ENCODE measurements at regions not wholly inside any gene's neighbourhood (a gene's known extent, or its start where the extent isn't known, plus 50 kb on each side); places are given as distances from the start of the nearest gene placed in this dataset.

GRCh38 chr15:61700803-61701202, 359.4 kb downstream of the VPS13C start:
- H3K27ac ChIP-seq = no peak overlapping the region
- DNase-seq (ENCODE audit: low spot score in 2 of 2) = no peak
- no peaks in the 10 kb centered on the region for H3K4me1 ChIP-seq
- TF ChIP-seq POLR2A (IDR thresholded peaks at IDR 0.05) (no peak), EP300 (IDR thresholded peaks at IDR 0.05) (no peak), CTCF (IDR thresholded peaks at IDR 0.05) (no peak)
- 83% methylated on average over 6 of the region's 6 CpGs for WGBS, 2 donors
- no peaks in the 10 kb centered on the region for H3K27me3 ChIP-seq
- no peaks in the 10 kb centered on the region for H3K36me3 ChIP-seq
- peaks cover 0 to 5% (median 0%) of the 10 kb centered on the region in 4 donors for H3K9me3 ChIP-seq
- no peak overlapping the region for H3K4me3 ChIP-seq

- H3K27me3 ChIP-seq = no peaks in the 10 kb centered on the region
- WGBS, 2 donors = 86 to 90% methylated on average over 2 of the region's 2 CpGs
- no peak for DNase-seq (ENCODE audit: low spot score in 2 of 2)
- TF ChIP-seq POLR2A (IDR thresholded peaks at IDR 0.05) (no peak), CTCF (IDR thresholded peaks at IDR 0.05) (no peak), EP300 (IDR thresholded peaks at IDR 0.05) (no peak)
- H3K36me3 ChIP-seq = no peaks in the 10 kb centered on the region
- H3K4me1 ChIP-seq = no peaks in the 10 kb centered on the region
- H3K4me3 ChIP-seq = no peak overlapping the region
- H3K27ac ChIP-seq = no peak overlapping the region
- no peaks in the 10 kb centered on the region for H3K9me3 ChIP-seq
Observed at GRCh38 chr15:61697796-61698195, 362.5 kb downstream of the VPS13C start.

GRCh38 chr15:61689067-61689466, 371.2 kb downstream of the VPS13C start:
- Histone ChIP-seq H3K27ac (no peak overlapping the region), H3K27me3 (no peaks in the 10 kb centered on the region), H3K9me3 (peaks cover 0 to 4% (median 0%) of the 10 kb centered on the region in 4 donors), H3K36me3 (no peaks in the 10 kb centered on the region), H3K4me3 (no peak overlapping the region), H3K4me1 (no peaks in the 10 kb centered on the region)
- DNase-seq (ENCODE audit: low spot score in 2 of 2) = no peak
- 90 to 95% methylated on average over 5 of the region's 5 CpGs for WGBS, 2 donors
- no peak for TF ChIP-seq EP300 (IDR thresholded peaks at IDR 0.05)
- no peak for TF ChIP-seq POLR2A (IDR thresholded peaks at IDR 0.05)
- no peak for TF ChIP-seq CTCF (IDR thresholded peaks at IDR 0.05)

- DNase-seq (ENCODE audit: low spot score in 2 of 2) = no peak
- H3K9me3 ChIP-seq = peaks cover 0 to 5% (median 0%) of the 10 kb centered on the region in 4 donors
- no peak for TF ChIP-seq CTCF (IDR thresholded peaks at IDR 0.05)
- no peak for TF ChIP-seq EP300 (IDR thresholded peaks at IDR 0.05)
- no peak for TF ChIP-seq POLR2A (IDR thresholded peaks at IDR 0.05)
- H3K36me3 ChIP-seq = no peaks in the 10 kb centered on the region
- H3K27me3 ChIP-seq = no peaks in the 10 kb centered on the region
- no peaks in the 10 kb centered on the region for H3K4me1 ChIP-seq
- no peak overlapping the region for H3K4me3 ChIP-seq
- no peak overlapping the region for H3K27ac ChIP-seq
Observed at GRCh38 chr15:61687651-61688050, 372.6 kb downstream of the VPS13C start.

GRCh38 chr15:61687124-61687523, 373.1 kb downstream of the VPS13C start:
- WGBS, 2 donors = 55 to 61% methylated on average over 6 of the region's 6 CpGs
- TF ChIP-seq EP300 (IDR thresholded peaks at IDR 0.05) (no peak), CTCF (IDR thresholded peaks at IDR 0.05) (no peak), POLR2A (IDR thresholded peaks at IDR 0.05) (no peak)
- Histone ChIP-seq H3K4me1 (no peaks in the 10 kb centered on the region), H3K36me3 (no peaks in the 10 kb centered on the region), H3K27me3 (no peaks in the 10 kb centered on the region), H3K4me3 (no peak overlapping the region), H3K9me3 (peaks cover 0 to 5% (median 0%) of the 10 kb centered on the region in 4 donors), H3K27ac (no peak overlapping the region)
- DNase-seq (ENCODE audit: low spot score in 2 of 2) = no peak

All from tibial nerve (tissue), 4 donors.